HG03565 (cell line): ENCODE measurements at regions not wholly inside any gene's neighbourhood (a gene's known extent, or its start where the extent isn't known, plus 50 kb on each side); places are given as distances from the start of the nearest gene placed in this dataset.
"Not testable (repeated sequence)": the region's sequence is repeated elsewhere in the genome, so short reads cannot be mapped to it uniquely, and the experiment has no call there.

Experiments
- ATAC-seq: cut with Tn5 transposase; IDR thresholded peaks from one replicate; pipeline ENCODE4 v1.9.1; 2021; ENCODE audit warnings: mild to moderate bottlenecking, moderate library complexity; ENCODE audit not compliant: unreplicated experiment

DNA sequence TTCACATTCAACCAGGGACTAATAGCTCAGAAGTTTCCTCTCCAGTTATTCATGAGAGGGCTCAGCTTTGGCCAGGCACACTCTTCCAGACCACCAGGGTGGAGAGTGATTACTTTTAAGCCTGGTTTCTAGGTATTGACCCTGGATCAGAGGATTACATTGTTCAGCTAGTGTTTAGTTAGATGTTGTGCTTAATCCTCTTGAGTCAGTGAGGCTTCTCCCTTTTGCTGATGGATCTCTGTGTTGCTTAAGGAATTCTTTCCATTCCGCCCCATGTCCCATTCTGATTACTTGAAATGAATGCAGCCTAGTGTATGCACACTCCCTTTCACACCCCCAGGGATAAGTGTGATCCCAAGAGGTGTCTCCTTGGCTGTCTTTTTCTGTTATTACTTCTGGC is 271.7 kb upstream of the ANO5 start:
- ATAC-seq, result no peak

- ATAC-seq, result no peak
Measured at GRCh38 chr11:21924262-21924661, 268.6 kb upstream of the ANO5 start.

DNA sequence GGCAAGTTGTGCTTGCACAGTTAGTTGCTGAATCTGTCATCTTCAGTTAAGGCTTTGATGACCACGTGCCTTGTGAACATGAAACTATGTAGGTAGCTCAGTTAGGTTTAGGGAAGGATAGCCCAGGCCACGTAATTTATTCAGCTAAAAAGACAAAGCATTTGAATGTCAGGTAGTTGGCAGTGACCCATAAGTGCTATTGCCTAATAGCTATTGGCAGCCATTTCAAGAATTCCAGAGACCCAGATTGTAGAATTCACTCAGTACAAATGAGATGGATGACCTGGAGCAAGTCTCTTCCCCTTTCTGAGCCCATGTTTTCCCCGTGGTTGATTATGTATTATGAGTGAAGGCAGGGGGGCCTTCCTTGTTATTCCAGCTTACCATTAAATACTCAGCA is 265.3 kb upstream of the ANO5 start:
- no peak for ATAC-seq

GRCh38 chr11:21928847-21929246 is 264.0 kb upstream of the ANO5 start:
- ATAC-seq, result no peak

DNA sequence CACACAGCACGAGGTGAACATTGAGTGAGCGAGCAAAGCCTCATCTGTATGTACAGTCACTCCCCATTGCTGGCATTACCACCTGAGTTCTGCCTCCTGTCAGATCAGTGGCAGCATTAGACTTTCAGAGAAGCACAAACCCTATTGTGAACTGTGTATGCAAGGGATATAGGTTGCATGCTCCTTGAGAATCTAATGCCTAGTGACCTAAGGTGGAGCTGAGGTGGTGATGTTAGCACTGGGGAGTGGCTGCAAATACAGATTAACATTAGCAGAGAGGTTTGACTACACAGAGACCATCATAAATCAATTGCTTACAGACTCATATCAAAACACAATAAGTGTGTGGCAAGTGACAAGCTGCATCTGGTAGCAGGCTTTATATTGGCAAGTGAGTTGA is 262.5 kb upstream of the ANO5 start:
- ATAC-seq, result no peak

DNA sequence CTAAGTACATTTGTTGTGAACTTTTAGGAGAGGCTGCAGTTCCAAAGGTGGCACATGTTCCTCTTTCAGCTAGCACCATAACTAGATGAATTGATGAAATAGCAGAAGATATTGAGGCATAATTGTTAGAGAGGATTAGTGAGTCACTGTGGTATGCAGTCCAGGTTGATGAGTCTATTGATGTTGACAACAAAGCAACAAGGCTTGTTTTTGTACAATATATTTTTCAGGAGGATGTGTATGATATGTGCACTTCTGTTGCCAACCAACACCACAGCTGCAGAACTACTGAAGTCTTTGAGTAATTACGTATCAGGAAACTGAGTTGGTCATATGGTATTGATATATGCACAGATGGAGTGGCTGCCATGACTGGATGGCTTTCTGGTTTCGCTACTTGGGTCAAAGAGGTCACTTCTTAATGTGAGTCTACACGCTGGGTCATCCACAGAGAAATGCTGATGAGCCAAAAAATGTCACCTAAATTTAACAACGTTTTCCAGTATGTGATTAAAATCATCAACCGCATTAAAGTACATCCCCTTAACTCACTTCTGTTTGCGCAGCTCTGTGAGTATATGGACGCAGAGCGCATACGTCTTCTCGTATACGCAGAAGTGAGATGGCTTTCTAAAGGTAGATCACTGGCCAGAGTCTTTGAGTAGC is 261.3 kb upstream of the ANO5 start:
- ATAC-seq, result no peak

DNA sequence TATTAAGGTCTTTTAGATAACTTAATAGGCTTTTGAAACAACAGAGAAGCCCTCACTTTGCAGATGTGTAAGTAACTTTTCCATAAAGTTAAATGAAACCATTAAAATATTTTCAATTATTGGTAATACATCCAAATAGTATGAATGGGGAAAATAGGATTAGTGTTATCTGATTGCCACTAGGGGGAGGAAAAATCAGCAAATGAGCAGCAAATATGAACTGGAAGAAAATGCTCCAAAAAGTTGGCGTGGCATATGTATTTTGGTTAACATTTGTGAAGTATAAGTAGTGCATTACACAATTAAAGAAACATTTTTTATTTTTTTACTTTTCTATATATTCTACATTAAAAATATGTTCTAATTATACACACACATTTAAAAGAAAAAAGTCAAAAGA is 259.8 kb upstream of the ANO5 start:
- ATAC-seq, result no peak

GRCh38 chr11:21944577-21944976 is 248.3 kb upstream of the ANO5 start:
- ATAC-seq, result no peak

DNA sequence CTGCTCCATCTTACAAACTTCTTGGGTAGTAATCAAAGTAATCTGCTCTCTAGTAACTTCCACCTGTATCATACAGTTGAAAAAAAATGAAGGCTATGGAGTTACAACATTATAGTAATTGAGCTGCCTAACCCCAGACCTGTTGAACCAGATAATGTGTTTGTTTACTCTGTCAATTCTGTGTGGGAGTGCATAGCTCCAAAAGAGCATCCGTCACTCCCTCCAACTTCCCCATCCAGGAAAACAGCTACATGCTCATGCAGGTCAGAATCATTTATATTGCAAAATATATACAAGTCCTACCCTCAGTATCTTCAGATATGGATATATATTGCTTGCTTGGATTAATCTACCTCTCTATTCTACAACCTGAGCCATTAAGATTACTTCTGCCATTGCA is 244.0 kb upstream of the ANO5 start:
- ATAC-seq, result no peak

DNA sequence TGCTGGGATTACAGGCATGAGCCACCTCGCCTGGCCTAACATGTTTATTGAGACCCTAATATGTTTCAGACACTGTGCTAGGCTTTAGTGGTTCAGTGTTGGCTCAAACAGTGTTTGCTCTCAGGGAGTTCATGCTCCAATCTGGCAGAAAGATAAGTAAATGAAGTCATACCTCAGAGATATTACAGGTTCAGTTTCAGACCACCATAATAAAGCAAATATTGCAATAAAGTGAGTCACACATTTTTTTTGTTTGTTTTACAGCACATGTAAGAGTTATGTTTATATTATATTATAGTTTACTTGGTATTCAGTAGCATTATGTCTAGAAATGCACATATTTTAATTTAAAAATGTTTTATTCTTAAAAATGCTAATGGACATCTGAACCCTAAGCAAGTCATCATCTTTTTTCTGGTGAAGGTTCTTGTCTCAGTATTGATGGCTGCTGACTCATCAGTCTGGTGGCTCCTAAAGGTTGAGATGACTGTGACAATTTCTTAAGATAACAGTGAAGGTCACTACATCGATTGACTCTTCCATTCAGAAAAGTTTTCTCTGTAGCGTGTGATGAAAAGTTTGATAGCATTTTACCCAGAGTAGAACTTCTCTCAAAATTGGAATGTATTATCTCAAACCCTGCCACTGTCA is 243.0 kb upstream of the ANO5 start:
- no peak for ATAC-seq

GRCh38 chr11:21963013-21963412 is 229.9 kb upstream of the ANO5 start:
- no peak for ATAC-seq

- ATAC-seq, result no peak
Measured at GRCh38 chr11:21965221-21965620, 227.7 kb upstream of the ANO5 start.

GRCh38 chr11:21968702-21969101 is 224.2 kb upstream of the ANO5 start:
- no peak for ATAC-seq

DNA sequence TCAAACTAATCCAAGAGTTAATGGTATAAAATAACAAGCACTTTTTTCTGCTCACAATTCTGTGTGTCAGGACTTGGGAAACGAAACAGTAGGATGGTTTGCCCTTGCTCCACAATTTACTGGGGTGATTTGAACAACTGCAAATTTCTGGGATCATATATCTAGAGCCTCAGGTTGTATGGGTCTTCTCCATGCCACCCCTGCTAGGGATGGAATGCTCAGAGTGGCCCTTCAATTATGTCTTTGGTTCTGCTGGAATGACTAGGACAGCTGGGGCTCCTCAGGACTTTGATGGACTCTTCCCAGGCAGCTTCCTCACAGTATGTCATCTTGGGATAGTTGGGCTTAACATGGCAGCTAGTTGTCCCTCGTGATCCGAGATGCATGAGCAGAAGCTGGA is 223.0 kb upstream of the ANO5 start:
- ATAC-seq, result no peak

DNA sequence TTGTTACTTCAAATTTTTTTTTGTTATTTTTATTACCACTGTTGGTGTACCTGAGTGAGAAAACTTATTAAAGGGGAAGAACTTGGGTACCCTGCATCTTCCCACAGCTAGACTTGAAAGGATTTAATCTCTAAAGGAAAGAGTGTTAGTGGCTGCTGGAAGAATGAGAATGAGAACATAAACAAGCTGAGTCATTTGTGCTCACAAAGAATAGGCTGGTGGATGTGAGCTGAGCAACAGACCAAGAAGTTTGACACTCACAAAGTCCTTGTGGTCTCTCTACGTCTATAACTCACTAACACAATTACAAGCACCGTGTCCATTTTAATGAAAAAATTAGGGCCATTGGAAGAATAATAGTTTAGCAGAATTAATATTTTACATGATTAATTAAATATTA is 217.6 kb upstream of the ANO5 start:
- ATAC-seq, result no peak

GRCh38 chr11:21976210-21976609 is 216.7 kb upstream of the ANO5 start:
- ATAC-seq, result no peak

GRCh38 chr11:21983431-21983830 is 209.5 kb upstream of the ANO5 start:
- ATAC-seq, result no peak

- ATAC-seq, result no peak
Measured at GRCh38 chr11:21986361-21986760, 206.5 kb upstream of the ANO5 start.

DNA sequence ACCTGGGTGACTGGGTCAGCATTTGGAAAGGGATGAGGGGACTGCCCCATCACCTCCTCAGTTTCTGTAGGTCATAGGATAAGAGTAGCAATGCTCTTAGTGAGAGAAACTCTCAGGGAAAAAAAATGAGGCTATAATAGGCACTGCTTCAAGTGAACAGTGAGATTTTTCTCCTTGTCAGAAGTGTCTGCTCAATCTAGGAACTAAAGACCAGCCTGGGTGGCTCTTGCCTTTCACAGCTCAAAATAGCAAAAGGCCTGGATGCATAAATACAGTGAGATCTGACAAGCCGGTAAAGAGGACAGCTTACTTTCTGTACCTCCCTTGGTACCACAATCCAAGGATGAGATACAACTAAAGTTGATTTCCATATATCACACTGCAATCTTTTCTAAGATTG is 205.6 kb upstream of the ANO5 start:
- ATAC-seq, result no peak

- ATAC-seq, result peak; percentile 48
Measured at GRCh38 chr11:21988477-21988876, 204.4 kb upstream of the ANO5 start.

DNA sequence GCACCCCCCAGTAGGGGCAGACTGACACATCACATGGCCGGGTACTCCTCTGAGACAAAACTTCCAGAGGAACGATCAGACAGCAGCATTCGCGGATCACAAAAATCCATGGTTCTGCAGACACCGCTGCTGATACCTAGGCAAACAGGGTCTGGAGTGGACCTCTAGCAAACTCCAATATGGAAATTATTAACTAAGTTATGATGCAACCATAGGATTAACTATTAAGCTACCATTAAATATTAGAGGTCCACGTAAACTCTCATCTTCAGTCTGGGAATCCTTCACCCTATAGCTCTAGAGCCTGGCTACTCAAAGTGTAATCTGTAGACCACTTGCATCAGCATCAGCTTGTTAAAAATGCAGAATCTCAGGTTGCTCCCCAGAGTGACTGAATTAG is 191.1 kb upstream of the ANO5 start:
- ATAC-seq, result not testable (repeated sequence)

- no peak for ATAC-seq
Measured at GRCh38 chr11:22006901-22007300, 186.0 kb upstream of the ANO5 start.

DNA sequence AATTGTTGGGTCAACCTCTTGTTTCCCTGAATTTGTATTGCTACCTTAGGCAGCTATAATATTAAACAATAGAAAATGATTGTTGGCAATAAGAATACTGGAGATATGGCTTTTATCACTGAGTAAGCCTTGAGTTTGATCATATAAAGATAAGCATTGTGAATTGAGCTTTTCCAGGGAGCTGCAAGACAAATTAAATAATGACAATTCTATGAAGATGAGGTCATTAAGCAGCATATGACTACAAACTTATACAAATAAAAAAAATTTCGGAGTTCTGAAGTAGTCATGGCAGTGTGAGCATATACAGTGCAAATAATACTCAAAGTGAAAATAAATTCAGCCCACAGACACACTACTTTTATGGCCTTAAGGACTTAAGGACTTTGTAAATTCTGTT is 161.1 kb upstream of the ANO5 start:
- ATAC-seq, result no peak
